ENCODE measurements at regions not wholly inside any gene's neighbourhood (a gene's known extent, or its start where the extent isn't known, plus 50 kb on each side); places are given as distances from the start of the nearest gene placed in this dataset.

DNA sequence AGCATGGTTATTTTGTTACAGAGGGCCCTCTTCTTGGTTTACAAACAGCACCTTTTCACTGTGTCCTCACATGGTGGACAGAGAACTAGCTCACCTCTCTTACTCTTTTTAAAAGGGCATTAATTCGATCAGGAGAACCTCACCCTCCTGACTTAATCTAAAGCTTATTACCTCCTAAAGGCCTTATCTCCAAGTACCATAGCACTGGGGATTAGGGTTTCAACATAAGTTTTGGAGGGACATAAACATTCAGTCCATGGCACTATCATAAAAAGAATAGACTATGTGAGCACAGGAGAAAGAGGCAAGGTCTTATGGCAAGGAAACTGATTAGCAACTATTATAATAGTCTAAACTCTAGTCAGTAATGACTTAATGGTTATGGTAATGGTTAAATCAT lies 736.2 kb upstream of the ADGRB3 start:
- ATAC-seq: no peak
- RAD21 ChIA-PET (ENCODE audit: unreplicated experiment): no interaction called here
- no peak overlapping the region for H3K9ac ChIP-seq (ENCODE audit: control insufficient read depth, insufficient read depth, low read length)
- H4K20me1 ChIP-seq (ENCODE audit: control insufficient read depth, insufficient read depth): no peaks in the 10 kb centered on the region
- POLR2A ChIA-PET: no interaction called here
- no peaks in the 10 kb centered on the region for H3K79me2 ChIP-seq (ENCODE audit: control insufficient read depth, insufficient read depth, low read length)
- no peak overlapping the region for H3K4me3 ChIP-seq
- H2AFZ ChIP-seq (ENCODE audit: control insufficient read depth, low read depth, low read length): no peak overlapping the region
- SMC1A ChIA-PET (ENCODE audit: uncharacterized antibody, unreplicated experiment): no interaction called here
- intact Hi-C loops (cut with micrococcal nuclease; ENCODE audit: unreplicated experiment) (no loop called here), in situ Hi-C loops (cut with MboI) (no loop called here)
- DNase-seq (ENCODE audit: low read depth, low spot score): no peak
- no peaks in the 10 kb centered on the region for H3K27me3 ChIP-seq (replicated peaks in 1 of 2; ENCODE audit: control insufficient read depth in 2 of 2, insufficient read depth in 2 of 2, low read length in 1 of 2)
- no peak for FAIRE-seq
- H3K9me3 ChIP-seq (replicated peaks; ENCODE audit: control insufficient read depth, insufficient read depth, low read length): no peaks in the 10 kb centered on the region
- no peak overlapping the region for H3K27ac ChIP-seq (ENCODE audit: control insufficient read depth, insufficient read depth)
- WGBS (ENCODE audit: insufficient coverage, insufficient replicate concordance, low lambda C conversion rate, missing lambda C conversion rate): 0% methylated on average over 1 of the region's 1 CpG
- TF ChIP-seq SREBF2 (IDR thresholded peaks at IDR 0.05; ENCODE audit: low read length) (no peak), TCF3 (IDR thresholded peaks at IDR 0.05; ENCODE audit: borderline replicate concordance, insufficient read depth, low read depth, low read length) (no peak), CHD1 (IDR thresholded peaks at IDR 0.05; ENCODE audit: low read depth, low read length) (no peak)
- TF ChIP-seq, protein P1, sequence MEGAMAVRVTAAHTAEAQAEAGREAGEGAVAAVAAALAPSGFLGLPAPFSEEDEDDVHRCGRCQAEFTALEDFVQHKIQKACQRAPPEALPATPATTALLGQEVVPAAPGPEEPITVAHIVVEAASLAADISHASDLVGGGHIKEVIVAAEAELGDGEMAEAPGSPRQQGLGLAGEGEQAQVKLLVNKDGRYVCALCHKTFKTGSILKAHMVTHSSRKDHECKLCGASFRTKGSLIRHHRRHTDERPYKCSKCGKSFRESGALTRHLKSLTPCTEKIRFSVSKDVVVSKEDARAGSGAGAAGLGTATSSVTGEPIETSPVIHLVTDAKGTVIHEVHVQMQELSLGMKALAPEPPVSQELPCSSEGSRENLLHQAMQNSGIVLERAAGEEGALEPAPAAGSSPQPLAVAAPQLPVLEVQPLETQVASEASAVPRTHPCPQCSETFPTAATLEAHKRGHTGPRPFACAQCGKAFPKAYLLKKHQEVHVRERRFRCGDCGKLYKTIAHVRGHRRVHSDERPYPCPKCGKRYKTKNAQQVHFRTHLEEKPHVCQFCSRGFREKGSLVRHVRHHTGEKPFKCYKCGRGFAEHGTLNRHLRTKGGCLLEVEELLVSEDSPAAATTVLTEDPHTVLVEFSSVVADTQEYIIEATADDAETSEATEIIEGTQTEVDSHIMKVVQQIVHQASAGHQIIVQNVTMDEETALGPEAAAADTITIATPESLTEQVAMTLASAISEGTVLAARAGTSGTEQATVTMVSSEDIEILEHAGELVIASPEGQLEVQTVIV (IDR thresholded peaks at IDR 0.05; ENCODE audit: borderline replicate concordance, partially characterized antibody): no peak
- TF ChIP-seq, protein P2, sequence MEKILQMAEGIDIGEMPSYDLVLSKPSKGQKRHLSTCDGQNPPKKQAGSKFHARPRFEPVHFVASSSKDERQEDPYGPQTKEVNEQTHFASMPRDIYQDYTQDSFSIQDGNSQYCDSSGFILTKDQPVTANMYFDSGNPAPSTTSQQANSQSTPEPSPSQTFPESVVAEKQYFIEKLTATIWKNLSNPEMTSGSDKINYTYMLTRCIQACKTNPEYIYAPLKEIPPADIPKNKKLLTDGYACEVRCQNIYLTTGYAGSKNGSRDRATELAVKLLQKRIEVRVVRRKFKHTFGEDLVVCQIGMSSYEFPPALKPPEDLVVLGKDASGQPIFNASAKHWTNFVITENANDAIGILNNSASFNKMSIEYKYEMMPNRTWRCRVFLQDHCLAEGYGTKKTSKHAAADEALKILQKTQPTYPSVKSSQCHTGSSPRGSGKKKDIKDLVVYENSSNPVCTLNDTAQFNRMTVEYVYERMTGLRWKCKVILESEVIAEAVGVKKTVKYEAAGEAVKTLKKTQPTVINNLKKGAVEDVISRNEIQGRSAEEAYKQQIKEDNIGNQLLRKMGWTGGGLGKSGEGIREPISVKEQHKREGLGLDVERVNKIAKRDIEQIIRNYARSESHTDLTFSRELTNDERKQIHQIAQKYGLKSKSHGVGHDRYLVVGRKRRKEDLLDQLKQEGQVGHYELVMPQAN (conservative IDR thresholded peaks at IDR 0.05): no peak
- TF ChIP-seq, protein P3, sequence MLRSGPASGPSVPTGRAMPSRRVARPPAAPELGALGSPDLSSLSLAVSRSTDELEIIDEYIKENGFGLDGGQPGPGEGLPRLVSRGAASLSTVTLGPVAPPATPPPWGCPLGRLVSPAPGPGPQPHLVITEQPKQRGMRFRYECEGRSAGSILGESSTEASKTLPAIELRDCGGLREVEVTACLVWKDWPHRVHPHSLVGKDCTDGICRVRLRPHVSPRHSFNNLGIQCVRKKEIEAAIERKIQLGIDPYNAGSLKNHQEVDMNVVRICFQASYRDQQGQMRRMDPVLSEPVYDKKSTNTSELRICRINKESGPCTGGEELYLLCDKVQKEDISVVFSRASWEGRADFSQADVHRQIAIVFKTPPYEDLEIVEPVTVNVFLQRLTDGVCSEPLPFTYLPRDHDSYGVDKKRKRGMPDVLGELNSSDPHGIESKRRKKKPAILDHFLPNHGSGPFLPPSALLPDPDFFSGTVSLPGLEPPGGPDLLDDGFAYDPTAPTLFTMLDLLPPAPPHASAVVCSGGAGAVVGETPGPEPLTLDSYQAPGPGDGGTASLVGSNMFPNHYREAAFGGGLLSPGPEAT (IDR thresholded peaks at IDR 0.05; ENCODE audit: low read depth): no peak
- TF ChIP-seq, protein P4, sequence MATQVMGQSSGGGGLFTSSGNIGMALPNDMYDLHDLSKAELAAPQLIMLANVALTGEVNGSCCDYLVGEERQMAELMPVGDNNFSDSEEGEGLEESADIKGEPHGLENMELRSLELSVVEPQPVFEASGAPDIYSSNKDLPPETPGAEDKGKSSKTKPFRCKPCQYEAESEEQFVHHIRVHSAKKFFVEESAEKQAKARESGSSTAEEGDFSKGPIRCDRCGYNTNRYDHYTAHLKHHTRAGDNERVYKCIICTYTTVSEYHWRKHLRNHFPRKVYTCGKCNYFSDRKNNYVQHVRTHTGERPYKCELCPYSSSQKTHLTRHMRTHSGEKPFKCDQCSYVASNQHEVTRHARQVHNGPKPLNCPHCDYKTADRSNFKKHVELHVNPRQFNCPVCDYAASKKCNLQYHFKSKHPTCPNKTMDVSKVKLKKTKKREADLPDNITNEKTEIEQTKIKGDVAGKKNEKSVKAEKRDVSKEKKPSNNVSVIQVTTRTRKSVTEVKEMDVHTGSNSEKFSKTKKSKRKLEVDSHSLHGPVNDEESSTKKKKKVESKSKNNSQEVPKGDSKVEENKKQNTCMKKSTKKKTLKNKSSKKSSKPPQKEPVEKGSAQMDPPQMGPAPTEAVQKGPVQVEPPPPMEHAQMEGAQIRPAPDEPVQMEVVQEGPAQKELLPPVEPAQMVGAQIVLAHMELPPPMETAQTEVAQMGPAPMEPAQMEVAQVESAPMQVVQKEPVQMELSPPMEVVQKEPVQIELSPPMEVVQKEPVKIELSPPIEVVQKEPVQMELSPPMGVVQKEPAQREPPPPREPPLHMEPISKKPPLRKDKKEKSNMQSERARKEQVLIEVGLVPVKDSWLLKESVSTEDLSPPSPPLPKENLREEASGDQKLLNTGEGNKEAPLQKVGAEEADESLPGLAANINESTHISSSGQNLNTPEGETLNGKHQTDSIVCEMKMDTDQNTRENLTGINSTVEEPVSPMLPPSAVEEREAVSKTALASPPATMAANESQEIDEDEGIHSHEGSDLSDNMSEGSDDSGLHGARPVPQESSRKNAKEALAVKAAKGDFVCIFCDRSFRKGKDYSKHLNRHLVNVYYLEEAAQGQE (IDR thresholded peaks at IDR 0.05; ENCODE audit: low read depth, low read length): no peak
- no peaks in the 10 kb centered on the region for H3K4me1 ChIP-seq (ENCODE audit: control insufficient read depth, insufficient read depth, low read length)
- no TSS peak for BruUV-seq (replicated peaks)
- no peak overlapping the region for H3K4me2 ChIP-seq (ENCODE audit: control insufficient read depth, insufficient read depth)
- CTCF ChIA-PET: interaction anchor here (2.3 kb wide), 1 partner anchor 35 kb away, joined by 5 read pairs; no protein-coding TSS in a partner anchor
- no peaks in the 10 kb centered on the region for H3K36me3 ChIP-seq (ENCODE audit: control insufficient read depth in 2 of 2, insufficient read depth in 2 of 2, low read length in 1 of 2)
